SH-SY5Y (cell line): ENCODE measurements at regions not wholly inside any gene's neighbourhood (a gene's known extent, or its start where the extent isn't known, plus 50 kb on each side); places are given as distances from the start of the nearest gene placed in this dataset.

Source experiments
- GATA2 ChIP-seq: IDR thresholded peaks from 2 replicates; pipeline ENCODE4 v1.6.1; 2011; ENCODE audit warnings: mild to moderate bottlenecking, low read depth, low read length
- GATA3 ChIP-seq: IDR thresholded peaks from 2 replicates; pipeline ENCODE4 v1.6.1; 2011; ENCODE audit warnings: low read depth, mild to moderate bottlenecking, low read length, moderate library complexity

- TF ChIP-seq GATA2 (no peak), GATA3 (no peak)
Observed at GRCh38 chr3:18097989-18098388, 327.1 kb downstream of the SATB1 start.
